OCI-LY1 (cell line): ENCODE measurements at regions not wholly inside any gene's neighbourhood (a gene's known extent, or its start where the extent isn't known, plus 50 kb on each side); places are given as distances from the start of the nearest gene placed in this dataset.

Source experiments
- CTCF ChIP-seq: fragments of 200-600 bp; sonication (generic), shearing (Covaris generic); IDR thresholded peaks from 2 replicates; pipeline ENCODE4 v1.5.1; 2017; ENCODE audit warnings: mild to moderate bottlenecking, antibody characterized with exemption, low read length, moderate library complexity, mixed read lengths
- EZH2 ChIP-seq: fragments of 200-600 bp; sonication (generic), shearing (Covaris generic); IDR thresholded peaks from 2 replicates; pipeline ENCODE4 v1.8.0; 2017; ENCODE audit warnings: borderline replicate concordance, mixed run types, mild to moderate bottlenecking, antibody characterized with exemption, low read length, moderate library complexity, mixed read lengths

GRCh38 chrX:106484233-106484632 lies 127.5 kb upstream of the RADX start:
- TF ChIP-seq CTCF: no peak
- TF ChIP-seq EZH2: no peak
